ENCODE measurements at regions not wholly inside any gene's neighbourhood (a gene's known extent, or its start where the extent isn't known, plus 50 kb on each side); places are given as distances from the start of the nearest gene placed in this dataset.
"Not testable (repeated sequence)": the region's sequence is repeated elsewhere in the genome, so short reads cannot be mapped to it uniquely, and the experiment has no call there.

DNA sequence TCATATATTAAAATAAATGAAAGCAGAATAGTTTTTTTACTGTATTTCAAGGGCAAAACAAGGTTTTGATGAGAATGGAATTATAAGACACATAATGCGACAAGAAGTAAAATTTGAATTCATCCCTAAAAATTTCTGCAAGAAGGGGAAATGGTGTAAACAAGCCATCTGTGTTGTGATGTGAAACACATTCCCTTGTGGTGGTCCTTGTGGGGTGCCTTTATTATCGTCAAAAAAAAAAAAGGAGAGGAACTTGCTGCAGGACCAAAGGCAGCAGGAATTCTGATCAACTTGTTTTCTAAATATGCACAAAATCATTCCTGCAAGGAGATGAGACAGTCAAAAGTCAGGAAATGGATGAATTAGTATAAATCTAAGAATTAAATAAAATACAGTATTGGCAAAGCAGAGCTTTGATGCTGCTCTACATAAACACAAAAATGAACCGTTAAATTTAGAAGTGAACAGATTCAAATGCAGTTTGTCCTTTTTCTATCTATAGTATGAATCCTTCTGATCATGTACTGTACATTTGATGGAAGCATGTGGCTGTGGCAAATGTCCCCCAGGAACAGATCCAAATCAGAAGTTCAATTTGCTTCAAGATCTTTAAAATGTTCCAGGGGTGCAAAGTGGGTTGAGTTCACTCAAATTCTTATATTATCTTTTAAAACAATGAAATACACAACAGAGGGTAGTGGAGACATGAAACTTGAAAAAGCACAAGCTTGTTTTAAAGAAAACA is 818.8 kb downstream of the PLCL1 start:
- Histone ChIP-seq H3K9me3 (no peaks in the 10 kb centered on the region), H3K4me3 (no peak overlapping the region), H3K36me3 (no peaks in the 10 kb centered on the region), H3K27ac (no peak overlapping the region), H3K27me3 (no peaks in the 10 kb centered on the region), H3K4me1 (no peaks in the 10 kb centered on the region)
- DNase-seq (no peak), ATAC-seq (no peak)
- intact Hi-C loops (cut with DNase I) = no loop called here
- TF ChIP-seq CTCF (IDR thresholded peaks at IDR 0.05) = no peak

DNA sequence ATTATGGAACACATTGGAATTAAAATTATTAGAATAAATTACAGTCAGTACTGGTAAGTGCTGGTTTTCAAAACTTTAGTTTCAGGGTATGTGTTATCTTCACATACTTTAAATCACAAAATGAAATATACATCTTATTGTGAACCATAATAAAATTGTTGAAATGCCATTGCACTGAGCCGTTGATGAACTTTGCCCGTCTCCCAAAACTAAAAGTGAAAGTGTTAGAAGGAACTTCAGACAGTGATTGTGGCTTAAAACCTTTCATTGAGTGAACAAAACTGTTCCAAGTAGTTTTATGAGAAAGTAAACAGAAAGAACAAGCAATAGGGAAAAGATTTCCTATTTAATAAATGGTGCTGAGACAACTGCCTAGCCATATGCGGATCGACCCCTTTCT is 811.6 kb downstream of the PLCL1 start:
- TF ChIP-seq CTCF (IDR thresholded peaks at IDR 0.05) = no peak
- H3K27ac ChIP-seq = no peak overlapping the region
- H3K36me3 ChIP-seq = no peaks in the 10 kb centered on the region
- DNase-seq = no peak
- ATAC-seq = peak; percentile 71
- H3K4me3 ChIP-seq = no peak overlapping the region
- intact Hi-C loops (cut with DNase I) = no loop called here
- no peaks in the 10 kb centered on the region for H3K9me3 ChIP-seq
- H3K27me3 ChIP-seq = no peaks in the 10 kb centered on the region
- no peaks in the 10 kb centered on the region for H3K4me1 ChIP-seq

DNA sequence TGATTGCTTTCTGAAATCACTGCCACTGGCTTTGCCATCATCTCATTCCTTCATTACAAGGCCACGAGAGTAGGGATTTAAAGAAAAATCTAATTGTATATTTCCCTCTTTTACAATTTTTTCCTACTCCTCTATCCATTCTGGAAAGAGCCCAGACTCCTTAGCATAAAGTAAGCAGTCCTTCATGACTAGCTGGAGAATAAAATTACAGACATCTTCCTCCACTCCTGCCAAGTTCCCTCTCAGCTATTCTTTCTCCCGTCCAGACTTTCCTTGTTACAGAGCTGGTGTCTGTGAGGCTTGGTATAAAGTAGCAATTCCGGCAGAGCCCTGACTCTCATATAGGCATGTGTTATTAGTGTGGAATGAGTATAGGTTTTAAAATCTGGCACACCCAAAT is 806.8 kb downstream of the PLCL1 start:
- Histone ChIP-seq H3K9me3 (no peaks in the 10 kb centered on the region), H3K4me1 (no peaks in the 10 kb centered on the region), H3K27ac (no peak overlapping the region), H3K36me3 (no peaks in the 10 kb centered on the region), H3K27me3 (no peaks in the 10 kb centered on the region), H3K4me3 (no peak overlapping the region)
- no peak for DNase-seq
- intact Hi-C loops (cut with DNase I) = no loop called here
- ATAC-seq = no peak
- TF ChIP-seq CTCF (IDR thresholded peaks at IDR 0.05) = no peak

- Histone ChIP-seq H3K27me3 (no peaks in the 10 kb centered on the region), H3K4me1 (no peaks in the 10 kb centered on the region), H3K36me3 (no peaks in the 10 kb centered on the region), H3K4me3 (no peak overlapping the region), H3K27ac (no peak overlapping the region), H3K9me3 (peaks cover 0 to 5% of the 10 kb centered on the region in 2 donors)
- ATAC-seq = no peak
- DNase-seq = no peak
- no peak for TF ChIP-seq CTCF (IDR thresholded peaks at IDR 0.05)
- intact Hi-C loops (cut with DNase I) = no loop called here
These were observed 800.2 kb downstream of the PLCL1 start for GRCh38 chr2:198604599-198604998.

DNA sequence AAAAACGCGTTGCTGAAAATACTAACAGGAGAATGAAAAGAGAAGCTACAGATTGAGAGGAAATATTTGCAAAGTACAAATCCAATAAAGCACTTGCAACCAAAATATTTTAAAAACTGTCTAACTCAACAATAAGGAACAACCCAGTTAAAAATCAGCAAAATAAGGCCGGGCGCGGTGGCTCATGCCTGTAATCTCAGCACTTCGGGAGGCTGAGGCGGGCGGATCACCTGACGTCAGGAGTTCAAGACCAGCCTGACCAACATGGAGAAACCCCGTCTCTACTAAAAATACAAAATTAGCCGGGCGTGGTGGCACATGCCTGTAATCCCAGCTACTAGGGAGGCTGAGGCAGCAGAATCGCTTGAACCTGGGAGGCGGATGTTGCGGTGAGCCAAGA is 798.6 kb downstream of the PLCL1 start:
- ATAC-seq; H3K27me3 ChIP-seq; H3K9me3 ChIP-seq; H3K4me3 ChIP-seq; intact Hi-C loops (cut with DNase I); H3K36me3 ChIP-seq; H3K27ac ChIP-seq; H3K4me1 ChIP-seq: not testable (repeated sequence)
- peak in 1 of 4 donors; percentile 58 for DNase-seq

- no peak for TF ChIP-seq CTCF (IDR thresholded peaks at IDR 0.05)
- no peaks in the 10 kb centered on the region for H3K27me3 ChIP-seq
- H3K36me3 ChIP-seq = no peaks in the 10 kb centered on the region
- H3K9me3 ChIP-seq = no peaks in the 10 kb centered on the region
- DNase-seq (no peak), ATAC-seq (no peak)
- H3K27ac ChIP-seq = no peak overlapping the region
- H3K4me3 ChIP-seq = no peak overlapping the region
- no peaks in the 10 kb centered on the region for H3K4me1 ChIP-seq
- intact Hi-C loops (cut with DNase I) = no loop called here
These were observed 793.3 kb downstream of the PLCL1 start for GRCh38 chr2:198597648-198598047.
